WTC11 (cell line): ENCODE measurements at regions not wholly inside any gene's neighbourhood (a gene's known extent, or its start where the extent isn't known, plus 50 kb on each side); places are given as distances from the start of the nearest gene placed in this dataset.

Source experiments
- ATAC-seq: fragments of 200-7000 bp; cut with Tn5 transposase; 2 replicates; pipeline ENCODE4 v1.10.0; 2021; ENCODE audit warnings: mild to moderate bottlenecking, moderate library complexity
- CTCF ChIA-PET: fragments of 300-600 bp; sonication (Branson Sonifier 250); formaldehyde crosslinking; loops from one replicate; lab custom pipeline; 2021; ENCODE audit warnings: antibody characterized with exemption; lab: Charles Lee
- POLR2A ChIA-PET: fragments of 350-600 bp; sonication (Branson Sonifier 250); formaldehyde crosslinking; loops from one replicate; lab custom pipeline; 2021; ENCODE audit warnings: antibody characterized with exemption; lab: Charles Lee
- DNase-seq: peaks from one replicate; pipeline ENCODE4 v3.0.0; 2021; ENCODE audit warnings: low spot score
- H3K27ac Mint-ChIP-seq: 2 replicates; pipeline ENCODE4 v1.8.0; 2021; ENCODE audit warnings: mixed read lengths
- H3K27me3 Mint-ChIP-seq: 2 replicates; pipeline ENCODE4 v1.8.0; 2021; ENCODE audit warnings: low read depth, mild to moderate bottlenecking, moderate library complexity, mixed read lengths
- H3K36me3 Mint-ChIP-seq: 2 replicates; pipeline ENCODE4 v1.8.0; 2021; ENCODE audit warnings: mixed read lengths
- H3K4me1 Mint-ChIP-seq: 2 replicates; pipeline ENCODE4 v1.8.0; 2022; ENCODE audit warnings: mixed read lengths
- H3K4me3 Mint-ChIP-seq: 2 replicates; pipeline ENCODE4 v1.8.0; 2021; ENCODE audit warnings: mild to moderate bottlenecking, moderate library complexity, mixed read lengths
- H3K9me3 Mint-ChIP-seq: 2 replicates; pipeline ENCODE4 v1.8.0; 2021; ENCODE audit warnings: mixed read lengths
- CBFB ChIP-seq: sonication (generic); formaldehyde crosslinking; IDR thresholded peaks from 2 replicates; pipeline ENCODE4 v1.8.1; 2022; ENCODE audit warnings: mild to moderate bottlenecking, low read depth, missing genetic modification reagents
- CREB1 ChIP-seq: sonication (generic); formaldehyde crosslinking; IDR thresholded peaks from 2 replicates; pipeline ENCODE4 v1.8.0; 2023; ENCODE audit warnings: mild to moderate bottlenecking, missing genetic modification reagents
- FOXK1 ChIP-seq: sonication (generic); formaldehyde crosslinking; IDR thresholded peaks from 2 replicates; pipeline ENCODE4 v1.8.0; 2022; ENCODE audit warnings: mild to moderate bottlenecking, moderate library complexity, missing genetic modification reagents
- HMGA2 ChIP-seq: fragments of 250-450 bp; sonication (Bioruptor Pico); IDR thresholded peaks from 2 replicates; pipeline ENCODE4 v1.4.0; 2021; ENCODE audit warnings: mild to moderate bottlenecking, moderate library complexity
- NFYB ChIP-seq: sonication (generic); formaldehyde crosslinking; conservative IDR thresholded peaks from 2 replicates; pipeline ENCODE4 v1.8.0; 2022; ENCODE audit warnings: low read depth, missing genetic modification reagents
- PRRX2 ChIP-seq: fragments of 250-450 bp; sonication (Bioruptor Pico); IDR thresholded peaks from 2 replicates; pipeline ENCODE4 v1.8.0; 2021; ENCODE audit warnings: mild to moderate bottlenecking
- SOX15 ChIP-seq: fragments of 250-450 bp; sonication (Bioruptor Pico); IDR thresholded peaks from 2 replicates; pipeline ENCODE4 v1.9.0; 2021; ENCODE audit warnings: mild to moderate bottlenecking
- TEAD1 ChIP-seq: sonication (generic); formaldehyde crosslinking; IDR thresholded peaks from 2 replicates; pipeline ENCODE4 v1.8.0; 2022; ENCODE audit warnings: mild to moderate bottlenecking, missing genetic modification reagents
- ZBTB21 ChIP-seq: sonication (generic); formaldehyde crosslinking; IDR thresholded peaks from 2 replicates; pipeline ENCODE4 v1.8.1; 2023; ENCODE audit warnings: mild to moderate bottlenecking, missing genetic modification reagents, borderline replicate concordance
- TF ChIP-seq, protein P1 (sequence below): sonication (generic); formaldehyde crosslinking; IDR thresholded peaks from 2 replicates; pipeline ENCODE4 v1.8.1; 2022; ENCODE audit warnings: low read depth, mild to moderate bottlenecking, moderate library complexity, missing genetic modification reagents, borderline replicate concordance
- TF ChIP-seq, protein P2 (sequence below): sonication (generic); formaldehyde crosslinking; IDR thresholded peaks from 2 replicates; pipeline ENCODE4 v1.8.1; 2023; ENCODE audit warnings: mild to moderate bottlenecking, missing genetic modification reagents, borderline replicate concordance
- TF ChIP-seq, protein P3 (sequence below): sonication (generic); formaldehyde crosslinking; IDR thresholded peaks from 2 replicates; pipeline ENCODE4 v1.8.0; 2022; ENCODE audit warnings: missing genetic modification reagents
- TF ChIP-seq, protein P4 (sequence below): sonication (generic); formaldehyde crosslinking; IDR thresholded peaks from 2 replicates; pipeline ENCODE4 v1.8.0; 2022; ENCODE audit warnings: mild to moderate bottlenecking, missing genetic modification reagents
- TF ChIP-seq, protein P5 (sequence below): fragments of 250-450 bp; sonication (Bioruptor Pico); IDR thresholded peaks from 2 replicates; pipeline ENCODE4 v2.1.2; 2022; ENCODE audit warnings: mild to moderate bottlenecking, moderate library complexity
- TF ChIP-seq, protein P6 (sequence below): sonication (generic); formaldehyde crosslinking; conservative IDR thresholded peaks from 2 replicates; pipeline ENCODE4 v1.8.1; 2022; ENCODE audit warnings: mild to moderate bottlenecking, missing genetic modification reagents
- TF ChIP-seq, protein P7 (sequence below): sonication (generic); formaldehyde crosslinking; IDR thresholded peaks from 2 replicates; pipeline ENCODE4 v1.8.0; 2023; ENCODE audit warnings: missing genetic modification reagents

DNA sequence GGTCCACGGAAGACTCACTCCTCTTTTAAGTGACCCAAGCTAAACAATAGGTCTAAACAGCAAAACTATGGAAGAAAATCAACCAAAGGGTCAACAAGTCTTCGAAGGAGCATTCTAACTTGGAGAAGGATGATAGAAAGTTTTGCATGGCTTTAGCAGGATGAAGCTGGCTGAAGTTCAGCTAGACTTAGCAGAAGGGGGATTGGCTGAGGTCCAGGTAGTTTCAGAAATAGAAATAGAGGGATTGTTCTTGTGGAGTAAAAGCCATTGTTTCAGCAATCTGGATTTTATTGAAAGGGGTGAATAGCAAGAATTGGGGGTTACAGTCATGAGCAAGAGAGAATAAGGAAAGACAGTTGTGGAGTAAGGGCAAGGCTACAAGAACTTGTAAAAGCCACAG is 84.7 kb upstream of the TSPAN8 start (continued):
- TF ChIP-seq, protein P1, sequence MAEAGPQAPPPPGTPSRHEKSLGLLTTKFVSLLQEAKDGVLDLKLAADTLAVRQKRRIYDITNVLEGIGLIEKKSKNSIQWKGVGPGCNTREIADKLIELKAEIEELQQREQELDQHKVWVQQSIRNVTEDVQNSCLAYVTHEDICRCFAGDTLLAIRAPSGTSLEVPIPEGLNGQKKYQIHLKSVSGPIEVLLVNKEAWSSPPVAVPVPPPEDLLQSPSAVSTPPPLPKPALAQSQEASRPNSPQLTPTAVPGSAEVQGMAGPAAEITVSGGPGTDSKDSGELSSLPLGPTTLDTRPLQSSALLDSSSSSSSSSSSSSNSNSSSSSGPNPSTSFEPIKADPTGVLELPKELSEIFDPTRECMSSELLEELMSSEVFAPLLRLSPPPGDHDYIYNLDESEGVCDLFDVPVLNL (CRISPR knock-in tag) = no peak
- TF ChIP-seq NFYB (CRISPR knock-in tag) (no peak), SOX15 (no peak)
- TF ChIP-seq, protein P2, sequence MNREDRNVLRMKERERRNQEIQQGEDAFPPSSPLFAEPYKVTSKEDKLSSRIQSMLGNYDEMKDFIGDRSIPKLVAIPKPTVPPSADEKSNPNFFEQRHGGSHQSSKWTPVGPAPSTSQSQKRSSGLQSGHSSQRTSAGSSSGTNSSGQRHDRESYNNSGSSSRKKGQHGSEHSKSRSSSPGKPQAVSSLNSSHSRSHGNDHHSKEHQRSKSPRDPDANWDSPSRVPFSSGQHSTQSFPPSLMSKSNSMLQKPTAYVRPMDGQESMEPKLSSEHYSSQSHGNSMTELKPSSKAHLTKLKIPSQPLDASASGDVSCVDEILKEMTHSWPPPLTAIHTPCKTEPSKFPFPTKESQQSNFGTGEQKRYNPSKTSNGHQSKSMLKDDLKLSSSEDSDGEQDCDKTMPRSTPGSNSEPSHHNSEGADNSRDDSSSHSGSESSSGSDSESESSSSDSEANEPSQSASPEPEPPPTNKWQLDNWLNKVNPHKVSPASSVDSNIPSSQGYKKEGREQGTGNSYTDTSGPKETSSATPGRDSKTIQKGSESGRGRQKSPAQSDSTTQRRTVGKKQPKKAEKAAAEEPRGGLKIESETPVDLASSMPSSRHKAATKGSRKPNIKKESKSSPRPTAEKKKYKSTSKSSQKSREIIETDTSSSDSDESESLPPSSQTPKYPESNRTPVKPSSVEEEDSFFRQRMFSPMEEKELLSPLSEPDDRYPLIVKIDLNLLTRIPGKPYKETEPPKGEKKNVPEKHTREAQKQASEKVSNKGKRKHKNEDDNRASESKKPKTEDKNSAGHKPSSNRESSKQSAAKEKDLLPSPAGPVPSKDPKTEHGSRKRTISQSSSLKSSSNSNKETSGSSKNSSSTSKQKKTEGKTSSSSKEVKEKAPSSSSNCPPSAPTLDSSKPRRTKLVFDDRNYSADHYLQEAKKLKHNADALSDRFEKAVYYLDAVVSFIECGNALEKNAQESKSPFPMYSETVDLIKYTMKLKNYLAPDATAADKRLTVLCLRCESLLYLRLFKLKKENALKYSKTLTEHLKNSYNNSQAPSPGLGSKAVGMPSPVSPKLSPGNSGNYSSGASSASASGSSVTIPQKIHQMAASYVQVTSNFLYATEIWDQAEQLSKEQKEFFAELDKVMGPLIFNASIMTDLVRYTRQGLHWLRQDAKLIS (CRISPR knock-in tag) = no peak
- TF ChIP-seq, protein P3, sequence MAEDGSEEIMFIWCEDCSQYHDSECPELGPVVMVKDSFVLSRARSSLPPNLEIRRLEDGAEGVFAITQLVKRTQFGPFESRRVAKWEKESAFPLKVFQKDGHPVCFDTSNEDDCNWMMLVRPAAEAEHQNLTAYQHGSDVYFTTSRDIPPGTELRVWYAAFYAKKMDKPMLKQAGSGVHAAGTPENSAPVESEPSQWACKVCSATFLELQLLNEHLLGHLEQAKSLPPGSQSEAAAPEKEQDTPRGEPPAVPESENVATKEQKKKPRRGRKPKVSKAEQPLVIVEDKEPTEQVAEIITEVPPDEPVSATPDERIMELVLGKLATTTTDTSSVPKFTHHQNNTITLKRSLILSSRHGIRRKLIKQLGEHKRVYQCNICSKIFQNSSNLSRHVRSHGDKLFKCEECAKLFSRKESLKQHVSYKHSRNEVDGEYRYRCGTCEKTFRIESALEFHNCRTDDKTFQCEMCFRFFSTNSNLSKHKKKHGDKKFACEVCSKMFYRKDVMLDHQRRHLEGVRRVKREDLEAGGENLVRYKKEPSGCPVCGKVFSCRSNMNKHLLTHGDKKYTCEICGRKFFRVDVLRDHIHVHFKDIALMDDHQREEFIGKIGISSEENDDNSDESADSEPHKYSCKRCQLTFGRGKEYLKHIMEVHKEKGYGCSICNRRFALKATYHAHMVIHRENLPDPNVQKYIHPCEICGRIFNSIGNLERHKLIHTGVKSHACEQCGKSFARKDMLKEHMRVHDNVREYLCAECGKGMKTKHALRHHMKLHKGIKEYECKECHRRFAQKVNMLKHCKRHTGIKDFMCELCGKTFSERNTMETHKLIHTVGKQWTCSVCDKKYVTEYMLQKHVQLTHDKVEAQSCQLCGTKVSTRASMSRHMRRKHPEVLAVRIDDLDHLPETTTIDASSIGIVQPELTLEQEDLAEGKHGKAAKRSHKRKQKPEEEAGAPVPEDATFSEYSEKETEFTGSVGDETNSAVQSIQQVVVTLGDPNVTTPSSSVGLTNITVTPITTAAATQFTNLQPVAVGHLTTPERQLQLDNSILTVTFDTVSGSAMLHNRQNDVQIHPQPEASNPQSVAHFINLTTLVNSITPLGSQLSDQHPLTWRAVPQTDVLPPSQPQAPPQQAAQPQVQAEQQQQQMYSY (CRISPR knock-in tag) = no peak

DNA sequence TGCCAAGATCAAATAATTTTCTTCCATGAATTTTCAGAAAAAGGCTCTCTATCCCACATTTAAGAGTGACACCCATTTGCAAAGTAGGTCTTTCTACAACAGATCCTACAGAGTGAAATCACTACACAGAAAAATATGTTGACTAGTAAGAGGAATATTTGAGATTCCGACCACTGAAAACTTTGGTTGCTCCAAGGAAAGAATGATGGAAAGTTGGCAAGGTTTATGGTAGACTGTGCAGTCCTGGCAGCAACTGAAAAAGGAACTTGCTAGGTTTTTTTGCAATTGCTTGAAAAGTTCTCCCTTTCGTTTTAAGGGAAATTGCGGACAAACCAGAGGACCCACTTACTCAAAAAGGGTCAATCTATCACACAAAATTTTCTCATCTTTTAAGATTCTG is 83.1 kb upstream of the TSPAN8 start:
- Mint-ChIP-seq H3K9me3 (peaks cover 10% of the 10 kb centered on the region), H3K4me3 (no peak overlapping the region), H3K27me3 (no peaks in the 10 kb centered on the region; the same call in 1 of the 2 replicates), H3K36me3 (no peaks in the 10 kb centered on the region), H3K4me1 (no peaks in the 10 kb centered on the region), H3K27ac (no peak overlapping the region)
- ATAC-seq (no peak), DNase-seq (no peak)
- TF ChIP-seq CREB1 (CRISPR knock-in tag) (no peak), CBFB (CRISPR knock-in tag) (no peak), PRRX2 (CRISPR knock-in tag) (no peak), NFYB (CRISPR knock-in tag) (no peak), HMGA2 (CRISPR knock-in tag) (no peak)
- TF ChIP-seq, protein P4, sequence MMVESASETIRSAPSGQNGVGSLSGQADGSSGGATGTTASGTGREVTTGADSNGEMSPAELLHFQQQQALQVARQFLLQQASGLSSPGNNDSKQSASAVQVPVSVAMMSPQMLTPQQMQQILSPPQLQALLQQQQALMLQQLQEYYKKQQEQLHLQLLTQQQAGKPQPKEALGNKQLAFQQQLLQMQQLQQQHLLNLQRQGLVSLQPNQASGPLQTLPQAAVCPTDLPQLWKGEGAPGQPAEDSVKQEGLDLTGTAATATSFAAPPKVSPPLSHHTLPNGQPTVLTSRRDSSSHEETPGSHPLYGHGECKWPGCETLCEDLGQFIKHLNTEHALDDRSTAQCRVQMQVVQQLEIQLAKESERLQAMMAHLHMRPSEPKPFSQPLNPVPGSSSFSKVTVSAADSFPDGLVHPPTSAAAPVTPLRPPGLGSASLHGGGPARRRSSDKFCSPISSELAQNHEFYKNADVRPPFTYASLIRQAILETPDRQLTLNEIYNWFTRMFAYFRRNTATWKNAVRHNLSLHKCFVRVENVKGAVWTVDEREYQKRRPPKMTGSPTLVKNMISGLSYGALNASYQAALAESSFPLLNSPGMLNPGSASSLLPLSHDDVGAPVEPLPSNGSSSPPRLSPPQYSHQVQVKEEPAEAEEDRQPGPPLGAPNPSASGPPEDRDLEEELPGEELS (CRISPR knock-in tag) = no peak
- TF ChIP-seq, protein P5, sequence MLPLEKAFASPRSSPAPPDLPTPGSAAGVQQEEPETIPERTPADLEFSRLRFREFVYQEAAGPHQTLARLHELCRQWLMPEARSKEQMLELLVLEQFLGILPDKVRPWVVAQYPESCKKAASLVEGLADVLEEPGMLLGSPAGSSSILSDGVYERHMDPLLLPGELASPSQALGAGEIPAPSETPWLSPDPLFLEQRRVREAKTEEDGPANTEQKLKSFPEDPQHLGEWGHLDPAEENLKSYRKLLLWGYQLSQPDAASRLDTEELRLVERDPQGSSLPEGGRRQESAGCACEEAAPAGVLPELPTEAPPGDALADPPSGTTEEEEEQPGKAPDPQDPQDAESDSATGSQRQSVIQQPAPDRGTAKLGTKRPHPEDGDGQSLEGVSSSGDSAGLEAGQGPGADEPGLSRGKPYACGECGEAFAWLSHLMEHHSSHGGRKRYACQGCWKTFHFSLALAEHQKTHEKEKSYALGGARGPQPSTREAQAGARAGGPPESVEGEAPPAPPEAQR (CRISPR knock-in tag) = no peak
- ChIA-PET CTCF (no interaction called here), POLR2A (no interaction called here)

DNA sequence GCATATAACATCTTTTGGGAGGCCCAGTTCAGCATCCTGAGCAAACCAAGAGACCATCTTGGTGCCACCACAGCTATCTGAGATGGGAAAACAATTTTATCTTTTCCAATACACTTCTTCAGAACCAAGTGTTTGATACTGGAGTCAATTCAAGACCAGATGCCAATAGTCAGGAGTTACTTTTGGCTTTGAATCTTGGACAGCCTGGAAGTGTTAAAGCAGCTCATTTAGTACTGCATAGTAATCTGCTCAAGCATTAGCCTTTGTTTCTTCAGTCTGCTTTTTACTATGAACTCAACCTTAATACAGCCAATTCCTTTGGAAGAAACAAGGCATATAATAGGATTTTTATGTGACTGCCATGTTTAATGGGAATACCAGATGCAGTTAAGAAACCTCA is 81.9 kb upstream of the TSPAN8 start:
- DNase-seq = no peak
- no peak overlapping the region for H3K4me3 Mint-ChIP-seq
- no peaks in the 10 kb centered on the region; the same call in 1 of the 2 replicates for H3K27me3 Mint-ChIP-seq
- POLR2A ChIA-PET = no interaction called here
- CTCF ChIA-PET = no interaction called here
- H3K4me1 Mint-ChIP-seq = no peaks in the 10 kb centered on the region
- H3K36me3 Mint-ChIP-seq = no peaks in the 10 kb centered on the region
- no peak for ATAC-seq
- H3K9me3 Mint-ChIP-seq = peaks cover 6% of the 10 kb centered on the region; the same call in 1 of the 2 replicates
- no peak overlapping the region for H3K27ac Mint-ChIP-seq
- TF ChIP-seq TEAD1 (CRISPR knock-in tag) (no peak), NFYB (CRISPR knock-in tag) (no peak), FOXK1 (no peak), ZBTB21 (CRISPR knock-in tag) (no peak)
- TF ChIP-seq, protein P6, sequence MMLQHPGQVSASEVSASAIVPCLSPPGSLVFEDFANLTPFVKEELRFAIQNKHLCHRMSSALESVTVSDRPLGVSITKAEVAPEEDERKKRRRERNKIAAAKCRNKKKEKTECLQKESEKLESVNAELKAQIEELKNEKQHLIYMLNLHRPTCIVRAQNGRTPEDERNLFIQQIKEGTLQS (CRISPR knock-in tag) = no peak
- TF ChIP-seq, protein P7, sequence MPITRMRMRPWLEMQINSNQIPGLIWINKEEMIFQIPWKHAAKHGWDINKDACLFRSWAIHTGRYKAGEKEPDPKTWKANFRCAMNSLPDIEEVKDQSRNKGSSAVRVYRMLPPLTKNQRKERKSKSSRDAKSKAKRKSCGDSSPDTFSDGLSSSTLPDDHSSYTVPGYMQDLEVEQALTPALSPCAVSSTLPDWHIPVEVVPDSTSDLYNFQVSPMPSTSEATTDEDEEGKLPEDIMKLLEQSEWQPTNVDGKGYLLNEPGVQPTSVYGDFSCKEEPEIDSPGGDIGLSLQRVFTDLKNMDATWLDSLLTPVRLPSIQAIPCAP = no peak
